Suprapubic skin (tissue), 3 donors: ENCODE measurements at regions not wholly inside any gene's neighbourhood (a gene's known extent, or its start where the extent isn't known, plus 50 kb on each side); places are given as distances from the start of the nearest gene placed in this dataset.

Source experiments
- EP300 ChIP-seq: sonication (generic); formaldehyde crosslinking; IDR thresholded peaks from one replicate; pipeline ENCODE4 v1.6.1; 2017; ENCODE audit warnings: antibody characterized with exemption
- POLR2A ChIP-seq, 2 donors: fragments of 450-650 bp; IDR thresholded peaks; one replicate each; pipeline ENCODE4 v1.6.1; 2017; ENCODE audit warnings: antibody characterized with exemption in 2 of 2, mild to moderate bottlenecking in 2 of 2, moderate library complexity in 2 of 2
- TF ChIP-seq, protein P1 (sequence below), 2 donors: fragments of 200-600 bp in 1 of 2; fragments of 450-650 bp in 1 of 2; sonication (generic) in 1 of 2; IDR thresholded peaks; one replicate each; pipeline ENCODE4 v1.5.1; 2016 to 2019; ENCODE audit warnings: antibody characterized with exemption in 2 of 2, mild to moderate bottlenecking in 1 of 2, moderate library complexity in 1 of 2

DNA sequence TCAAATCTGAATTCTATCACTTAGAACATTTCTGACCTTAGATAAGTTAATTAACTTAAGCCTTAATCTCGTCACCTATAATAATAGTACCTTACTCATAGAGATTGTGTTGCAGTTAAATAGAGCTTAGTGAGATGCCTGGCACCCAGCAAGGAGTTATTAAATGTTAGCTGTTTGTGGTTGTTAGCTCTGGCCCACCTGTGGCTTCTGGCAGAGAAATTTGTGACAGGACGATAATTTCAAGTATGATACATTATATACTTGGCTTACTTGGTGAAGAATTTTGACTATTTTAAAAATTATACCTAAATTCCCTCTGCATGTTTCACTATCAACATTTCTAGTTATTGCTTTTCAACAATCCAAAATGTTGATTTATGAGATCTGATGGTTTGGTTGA is 102.9 kb upstream of the CEP162 start:
- TF ChIP-seq POLR2A (IDR thresholded peaks at IDR 0.05) (no peak), EP300 (no peak)
- TF ChIP-seq, protein P1, sequence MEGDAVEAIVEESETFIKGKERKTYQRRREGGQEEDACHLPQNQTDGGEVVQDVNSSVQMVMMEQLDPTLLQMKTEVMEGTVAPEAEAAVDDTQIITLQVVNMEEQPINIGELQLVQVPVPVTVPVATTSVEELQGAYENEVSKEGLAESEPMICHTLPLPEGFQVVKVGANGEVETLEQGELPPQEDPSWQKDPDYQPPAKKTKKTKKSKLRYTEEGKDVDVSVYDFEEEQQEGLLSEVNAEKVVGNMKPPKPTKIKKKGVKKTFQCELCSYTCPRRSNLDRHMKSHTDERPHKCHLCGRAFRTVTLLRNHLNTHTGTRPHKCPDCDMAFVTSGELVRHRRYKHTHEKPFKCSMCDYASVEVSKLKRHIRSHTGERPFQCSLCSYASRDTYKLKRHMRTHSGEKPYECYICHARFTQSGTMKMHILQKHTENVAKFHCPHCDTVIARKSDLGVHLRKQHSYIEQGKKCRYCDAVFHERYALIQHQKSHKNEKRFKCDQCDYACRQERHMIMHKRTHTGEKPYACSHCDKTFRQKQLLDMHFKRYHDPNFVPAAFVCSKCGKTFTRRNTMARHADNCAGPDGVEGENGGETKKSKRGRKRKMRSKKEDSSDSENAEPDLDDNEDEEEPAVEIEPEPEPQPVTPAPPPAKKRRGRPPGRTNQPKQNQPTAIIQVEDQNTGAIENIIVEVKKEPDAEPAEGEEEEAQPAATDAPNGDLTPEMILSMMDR (IDR thresholded peaks at IDR 0.05), result no peak
